ENCODE measurements at regions not wholly inside any gene's neighbourhood (a gene's known extent, or its start where the extent isn't known, plus 50 kb on each side); places are given as distances from the start of the nearest gene placed in this dataset.

GRCh38 chr6:68053805-68054373 is 581.2 kb upstream of the ADGRB3 start:
- TF ChIP-seq, protein P1, sequence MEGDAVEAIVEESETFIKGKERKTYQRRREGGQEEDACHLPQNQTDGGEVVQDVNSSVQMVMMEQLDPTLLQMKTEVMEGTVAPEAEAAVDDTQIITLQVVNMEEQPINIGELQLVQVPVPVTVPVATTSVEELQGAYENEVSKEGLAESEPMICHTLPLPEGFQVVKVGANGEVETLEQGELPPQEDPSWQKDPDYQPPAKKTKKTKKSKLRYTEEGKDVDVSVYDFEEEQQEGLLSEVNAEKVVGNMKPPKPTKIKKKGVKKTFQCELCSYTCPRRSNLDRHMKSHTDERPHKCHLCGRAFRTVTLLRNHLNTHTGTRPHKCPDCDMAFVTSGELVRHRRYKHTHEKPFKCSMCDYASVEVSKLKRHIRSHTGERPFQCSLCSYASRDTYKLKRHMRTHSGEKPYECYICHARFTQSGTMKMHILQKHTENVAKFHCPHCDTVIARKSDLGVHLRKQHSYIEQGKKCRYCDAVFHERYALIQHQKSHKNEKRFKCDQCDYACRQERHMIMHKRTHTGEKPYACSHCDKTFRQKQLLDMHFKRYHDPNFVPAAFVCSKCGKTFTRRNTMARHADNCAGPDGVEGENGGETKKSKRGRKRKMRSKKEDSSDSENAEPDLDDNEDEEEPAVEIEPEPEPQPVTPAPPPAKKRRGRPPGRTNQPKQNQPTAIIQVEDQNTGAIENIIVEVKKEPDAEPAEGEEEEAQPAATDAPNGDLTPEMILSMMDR (IDR thresholded peaks at IDR 0.05; ENCODE audit: poor library complexity): no peak
- no peak for TF ChIP-seq EZH2 (IDR thresholded peaks at IDR 0.05; ENCODE audit: borderline replicate concordance)

Data from hepatocyte (in vitro differentiated cells).